Hindlimb muscle (tissue), 1 donor: ENCODE measurements at regions not wholly inside any gene's neighbourhood (a gene's known extent, or its start where the extent isn't known, plus 50 kb on each side); places are given as distances from the start of the nearest gene placed in this dataset.

ENCODE experiments used
- DNase-seq: peaks from one replicate; pipeline ENCODE4 v3.0.0-alpha.2; 2013

DNA sequence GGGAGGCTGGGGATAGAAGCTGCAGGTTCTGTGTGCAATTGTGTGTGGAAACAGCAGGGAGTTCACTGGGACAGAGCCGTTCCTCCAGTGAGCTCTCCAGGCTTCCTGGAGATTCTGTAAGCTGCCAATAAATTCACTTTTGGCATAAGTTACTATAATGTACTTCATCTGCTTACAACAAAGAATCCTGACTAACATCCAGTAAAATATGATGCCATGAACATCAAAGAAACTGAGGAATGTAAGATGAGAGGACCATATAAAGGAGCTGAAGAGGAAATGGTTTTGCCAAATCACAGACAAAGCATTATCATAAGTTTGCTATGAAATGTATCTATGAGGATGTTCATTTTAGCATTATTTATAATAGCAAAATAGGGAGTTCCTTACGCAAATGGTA is 175.3 kb downstream of the KCNE4 start:
- no peak for DNase-seq

GRCh38 chr2:223228871-223229270 is 176.9 kb downstream of the KCNE4 start:
- no peak for DNase-seq

GRCh38 chr2:223230352-223230751 is 178.4 kb downstream of the KCNE4 start:
- no peak for DNase-seq

DNA sequence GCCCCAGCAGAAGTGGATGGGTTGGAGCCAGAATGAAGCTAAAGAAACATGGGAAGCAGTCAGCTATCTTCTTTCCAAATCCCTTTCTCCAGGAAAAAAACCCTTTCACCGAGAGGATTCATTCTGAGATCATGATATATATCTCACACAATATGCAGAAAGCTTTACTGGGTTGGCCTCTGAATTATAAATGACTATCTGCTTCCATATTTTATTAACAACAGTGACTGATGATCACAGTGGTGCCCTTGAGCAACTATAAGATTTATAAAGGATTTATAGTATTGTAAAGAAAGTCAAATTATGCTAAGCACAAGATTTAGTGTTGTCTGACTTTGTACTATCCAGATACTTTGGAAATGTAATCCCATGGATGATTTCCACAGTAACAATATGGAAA is 180.3 kb downstream of the KCNE4 start:
- no peak for DNase-seq

- DNase-seq = no peak
These were observed 180.9 kb downstream of the KCNE4 start for GRCh38 chr2:223232896-223233295.

DNA sequence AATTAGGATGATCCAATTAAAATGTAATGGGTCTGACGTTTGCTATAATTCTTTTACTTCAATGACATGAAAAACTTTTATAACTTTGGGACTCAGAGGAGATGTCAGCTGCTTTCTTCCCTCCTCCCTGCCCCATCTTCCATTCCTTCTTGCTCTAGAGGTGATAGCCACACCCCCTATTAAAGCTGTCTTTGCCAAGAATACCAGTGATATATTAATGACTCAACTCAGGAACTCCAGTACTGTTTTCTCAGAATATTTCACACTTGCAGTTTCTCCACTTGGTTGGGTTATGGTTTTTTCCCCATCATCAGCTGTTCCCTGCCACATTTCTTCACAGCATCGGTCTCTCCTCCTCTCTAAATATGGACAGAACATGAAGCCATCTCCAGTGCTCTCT is 184.0 kb downstream of the KCNE4 start:
- DNase-seq = no peak

GRCh38 chr2:223238301-223238700 is 186.3 kb downstream of the KCNE4 start:
- DNase-seq = no peak

GRCh38 chr2:223243233-223243632 is 191.2 kb downstream of the KCNE4 start:
- DNase-seq = no peak

- DNase-seq = no peak
These were observed 195.1 kb downstream of the KCNE4 start for GRCh38 chr2:223247136-223247535.

DNA sequence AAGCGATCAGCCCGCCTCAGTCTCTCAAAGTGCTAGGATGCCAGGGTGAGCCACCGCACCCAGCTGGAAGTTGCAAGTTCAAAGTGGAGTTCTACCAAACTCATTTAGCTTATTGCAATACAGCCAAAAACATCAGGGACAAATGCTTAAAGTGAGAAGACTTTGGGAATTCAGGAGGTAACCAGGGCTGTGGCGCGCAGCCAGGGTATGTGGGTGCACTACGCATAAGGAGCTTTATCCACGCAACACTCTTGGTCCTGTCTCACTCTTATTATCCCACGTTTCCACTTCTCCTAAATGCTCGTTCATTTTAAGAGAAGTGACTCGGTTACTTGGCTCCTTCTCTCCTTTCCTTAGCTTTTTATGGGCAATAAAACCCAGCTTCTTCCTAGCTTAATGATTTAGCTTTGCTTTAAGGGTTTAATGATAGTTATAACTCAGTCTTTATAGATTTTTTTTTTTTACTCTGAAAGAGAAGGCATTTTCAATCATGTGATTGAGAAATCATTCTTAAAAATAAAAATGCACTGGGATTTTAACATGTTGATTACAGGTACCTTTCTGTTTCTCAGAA is 199.8 kb downstream of the KCNE4 start:
- DNase-seq = no peak

DNA sequence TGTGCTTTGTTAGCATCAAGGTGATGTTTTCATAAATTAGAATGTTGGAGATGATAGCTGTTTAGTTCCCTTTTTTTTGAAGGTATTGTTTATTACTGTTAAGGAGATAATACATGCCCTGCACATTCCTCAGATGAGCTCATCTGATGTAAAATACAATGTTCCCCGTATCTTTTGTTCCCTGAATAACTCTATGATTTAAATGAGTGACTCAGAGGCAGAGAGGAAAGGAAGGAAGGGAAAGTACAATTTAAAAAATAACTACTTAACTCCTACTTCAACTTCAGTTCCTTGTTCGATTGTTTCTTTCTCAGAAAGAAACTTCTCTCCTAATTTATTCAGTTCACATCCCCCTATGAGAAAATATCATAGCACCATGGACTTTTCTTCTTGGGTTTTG is 208.7 kb downstream of the KCNE4 start:
- no peak for DNase-seq

DNA sequence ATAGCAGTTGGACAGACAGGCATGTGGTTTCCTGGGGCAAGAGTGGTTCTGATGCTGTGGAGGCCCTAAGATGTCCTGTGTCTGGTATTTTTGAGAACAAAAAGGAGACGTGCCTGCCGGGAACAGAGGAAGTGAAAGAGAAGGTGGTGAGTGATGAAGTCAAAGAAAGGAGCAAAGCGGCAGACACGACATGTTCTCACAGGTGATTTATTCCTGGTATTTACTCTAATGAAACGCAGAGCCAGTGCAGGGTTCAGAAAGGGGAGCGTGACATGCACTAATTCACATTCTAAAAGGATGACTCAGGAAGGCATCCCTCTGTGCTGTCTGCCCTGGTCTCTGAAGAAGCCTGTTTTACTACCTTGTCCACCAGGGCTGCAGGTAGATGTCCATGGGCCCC is 211.0 kb downstream of the KCNE4 start:
- no peak for DNase-seq

DNA sequence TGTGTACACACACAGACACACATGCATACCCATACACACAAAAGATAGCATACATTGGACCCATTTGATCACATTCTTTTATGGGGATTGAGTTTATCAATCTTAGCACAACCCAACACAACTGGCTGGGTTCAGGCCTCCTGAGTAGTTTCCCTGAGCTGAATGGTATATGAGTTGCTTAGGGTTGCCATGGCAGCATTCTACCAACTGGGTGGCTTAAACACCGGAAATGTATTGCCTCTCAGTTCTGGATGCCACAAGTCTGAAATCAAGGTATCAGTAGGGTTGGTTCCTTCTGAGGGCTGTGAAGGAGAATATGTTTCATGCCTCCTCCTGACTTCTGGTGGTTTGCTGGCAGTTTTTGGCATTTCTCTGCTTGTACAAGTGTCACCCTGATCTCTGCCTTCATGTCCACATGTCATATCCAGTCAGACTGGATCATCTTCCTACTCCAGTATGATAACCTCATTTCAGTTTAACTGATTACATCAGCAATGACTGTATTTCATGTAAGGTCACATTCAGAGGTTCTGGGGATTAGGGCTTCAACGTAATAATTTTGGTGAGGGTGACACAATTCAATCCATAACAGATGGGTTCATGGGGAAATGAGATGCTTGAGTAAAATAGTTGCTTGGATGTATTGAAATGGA is 212.7 kb downstream of the KCNE4 start:
- no peak for DNase-seq

DNA sequence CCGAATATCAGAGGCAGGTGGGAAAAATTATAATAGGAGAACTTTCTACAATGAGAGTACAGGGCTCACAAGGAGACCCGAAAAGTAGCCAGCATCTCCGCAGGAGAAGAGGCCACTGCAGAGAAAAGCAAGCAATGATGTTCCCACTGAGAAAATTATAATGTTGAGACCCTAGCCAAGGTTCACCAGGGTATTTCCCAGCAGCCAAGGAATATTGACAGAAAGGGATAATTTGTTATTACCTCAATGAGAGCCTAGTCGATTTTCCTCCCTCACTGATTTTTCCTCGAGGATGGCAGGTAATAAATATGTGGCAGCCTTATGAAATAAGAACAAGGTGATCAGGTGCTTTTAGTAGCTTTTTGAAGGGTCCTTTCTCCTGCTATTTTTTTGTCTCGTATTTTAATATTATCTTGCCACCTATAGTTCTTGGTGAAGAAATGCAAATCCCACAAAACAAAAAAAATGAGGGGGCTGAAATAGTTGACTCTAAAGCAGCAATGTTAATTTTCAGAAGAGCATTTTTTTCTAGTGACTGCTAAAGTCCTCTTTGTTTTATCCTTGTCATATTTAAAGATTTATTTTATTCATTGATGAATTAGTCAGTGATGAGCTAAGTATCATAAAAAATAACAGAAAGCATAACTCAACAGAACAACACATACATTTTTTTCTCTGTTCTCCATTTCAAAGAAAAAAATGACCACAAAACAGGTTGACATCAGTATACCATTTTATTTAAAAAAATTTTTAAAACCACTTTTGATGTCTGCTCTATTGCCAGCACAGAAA is 215.4 kb downstream of the KCNE4 start:
- DNase-seq = no peak

- no peak for DNase-seq
These were observed 217.4 kb downstream of the KCNE4 start for GRCh38 chr2:223269386-223269785.

DNA sequence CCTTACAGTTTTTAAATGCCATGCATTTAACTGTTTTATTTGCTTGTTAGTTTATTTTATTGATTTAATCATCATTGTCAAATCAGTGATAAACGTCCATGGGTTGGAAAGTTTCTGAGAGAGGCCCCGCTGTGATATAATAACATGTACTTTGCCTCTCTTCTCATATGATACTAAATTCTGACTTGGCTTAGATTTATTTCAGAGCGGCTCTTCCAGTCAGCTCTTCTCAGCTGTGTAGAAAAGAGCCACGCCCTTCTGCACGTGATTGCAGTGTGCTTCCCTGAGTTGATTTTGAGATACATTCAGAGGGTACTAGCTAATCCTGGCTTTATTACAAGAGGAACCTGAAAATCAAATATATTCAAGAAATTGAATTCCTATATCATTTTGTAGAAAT is 218.6 kb downstream of the KCNE4 start:
- no peak for DNase-seq

GRCh38 chr2:223273995-223274394 is 222.0 kb downstream of the KCNE4 start:
- DNase-seq = no peak

DNA sequence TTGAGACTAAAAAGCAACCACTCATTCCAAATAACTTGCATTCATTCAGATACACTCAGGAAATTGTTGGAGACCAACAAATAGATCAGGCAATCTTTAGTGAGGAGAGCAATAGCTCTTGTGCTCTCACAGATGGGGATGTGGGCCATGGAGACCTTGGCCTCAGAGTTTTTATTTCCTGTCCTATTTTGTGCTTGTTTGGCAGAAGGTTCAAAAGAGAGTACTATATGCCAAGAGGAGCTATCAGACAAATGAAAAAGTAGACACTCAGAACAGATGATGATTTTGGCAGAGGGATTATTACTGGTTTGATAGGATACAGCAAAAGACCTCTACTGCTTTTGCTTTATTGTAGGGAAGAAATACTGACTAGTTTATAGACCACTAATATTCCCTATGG is 230.2 kb downstream of the KCNE4 start:
- DNase-seq = peak; percentile 8

DNA sequence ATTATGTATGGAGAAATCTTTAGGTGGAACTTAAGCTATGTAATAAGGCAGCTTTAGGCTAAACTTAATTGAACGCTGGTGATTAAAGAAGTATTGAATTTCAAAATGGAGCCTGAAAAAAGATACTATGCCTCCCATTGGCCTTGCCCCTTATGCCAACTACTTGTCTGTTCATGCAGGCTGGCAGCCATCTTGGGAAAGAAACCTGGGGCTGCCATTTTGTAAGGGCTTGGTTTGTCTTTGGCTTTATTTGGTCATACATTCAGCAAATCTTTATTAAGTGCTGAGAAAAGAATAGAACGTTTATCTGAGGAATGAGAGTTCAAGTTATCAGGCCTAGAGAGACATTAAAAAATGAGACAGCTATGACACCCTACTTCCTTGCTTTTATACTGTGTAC is 231.3 kb downstream of the KCNE4 start:
- DNase-seq = no peak

- peak; percentile 21 for DNase-seq
These were observed 231.8 kb downstream of the KCNE4 start for GRCh38 chr2:223283771-223284170.

DNA sequence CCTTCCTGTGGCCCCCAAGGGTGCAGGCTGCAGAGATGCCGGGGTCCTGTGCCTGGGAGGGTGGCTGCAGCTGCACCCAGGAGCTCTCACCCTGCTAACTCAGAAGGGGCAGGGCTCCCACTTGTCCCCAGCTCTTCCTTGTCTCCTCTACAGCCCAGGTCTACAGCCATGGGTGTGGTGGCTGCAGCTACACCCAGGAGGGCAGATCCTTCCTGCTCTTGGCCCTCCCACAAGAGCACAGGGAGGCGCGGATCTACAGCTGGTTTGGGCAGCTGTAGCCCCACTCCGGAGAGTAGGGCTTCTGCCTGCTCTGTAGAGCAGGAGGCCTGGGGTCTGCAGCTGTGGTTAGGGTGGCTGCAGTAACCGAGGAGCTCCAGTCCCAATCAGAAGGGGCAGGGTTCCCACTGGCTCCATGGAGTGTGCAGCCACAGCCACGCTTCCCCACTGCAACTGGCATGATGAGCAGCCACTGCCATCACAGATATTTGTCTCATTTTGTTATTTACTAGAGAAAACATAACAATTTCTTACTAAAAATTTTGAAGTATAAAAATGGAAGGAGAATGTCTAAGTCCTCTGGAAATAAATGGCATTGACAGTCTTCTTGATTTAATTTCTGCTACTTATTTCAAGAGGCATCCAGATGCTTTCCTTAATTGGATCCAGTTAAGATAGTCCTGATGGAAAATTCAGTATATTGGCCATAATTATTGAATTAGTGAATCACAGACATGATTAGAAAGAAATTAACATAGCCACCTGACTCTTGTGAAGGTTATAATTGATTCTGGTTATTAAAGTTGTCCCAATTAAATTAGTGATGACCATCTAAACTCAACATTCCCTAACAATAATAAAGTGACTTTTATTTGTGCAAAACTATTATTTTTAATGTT is 233.6 kb downstream of the KCNE4 start:
- DNase-seq = no peak

GRCh38 chr2:223294756-223295155 is 242.8 kb downstream of the KCNE4 start:
- DNase-seq = no peak

DNA sequence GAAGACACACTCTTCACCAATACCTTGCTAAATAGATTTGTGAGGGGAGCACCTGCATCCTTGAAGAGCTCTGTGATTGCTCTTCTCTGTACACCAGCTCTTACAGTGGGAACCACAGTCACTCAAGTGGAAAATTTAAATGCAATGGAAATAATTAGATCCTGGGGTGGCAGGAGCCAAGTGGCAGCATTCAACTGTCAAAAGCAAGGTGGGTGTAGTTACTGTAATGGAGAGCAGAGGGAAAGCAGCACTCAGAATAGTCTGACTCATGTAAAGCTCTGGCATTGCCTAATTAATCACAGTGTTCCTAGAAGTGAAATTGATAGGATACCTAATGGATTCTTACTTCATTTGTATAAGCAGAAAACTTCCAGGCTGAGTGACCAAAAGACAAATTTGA is 245.8 kb downstream of the KCNE4 start:
- DNase-seq = no peak
